RWPE2 (cell line): ENCODE measurements at regions not wholly inside any gene's neighbourhood (a gene's known extent, or its start where the extent isn't known, plus 50 kb on each side); places are given as distances from the start of the nearest gene placed in this dataset.
A peak's percentile ranks its signal among the peaks of the same experiment; 100 is the strongest.

Experiments used
- ATAC-seq: fragments of 200-7000 bp; cut with Tn5 transposase; 3 replicates; pipeline ENCODE4 v1.9.1; 2021; ENCODE audit warnings: low read depth
- DNase-seq: peaks from one replicate; pipeline ENCODE4 v3.0.0-alpha.2; 2020; ENCODE audit warnings: low spot score
- H3K27ac ChIP-seq: fragments of 450-650 bp; 2 replicates; pipeline ENCODE4 v1.5.1; 2017; ENCODE audit warnings: mild to moderate bottlenecking; ENCODE audit not compliant: poor library complexity, severe bottlenecking
- H3K27me3 ChIP-seq: fragments of 250-450 bp; sonication (Bioruptor Pico); 2 replicates; pipeline ENCODE4 v1.5.1; 2021; ENCODE audit warnings: mild to moderate bottlenecking, moderate library complexity; ENCODE audit not compliant: insufficient read depth, poor library complexity, severe bottlenecking
- H3K36me3 ChIP-seq: fragments of 250-450 bp; sonication (Bioruptor Pico); 2 replicates; pipeline ENCODE4 v1.5.1; 2020; ENCODE audit warnings: low read depth, mild to moderate bottlenecking, moderate library complexity
- H3K4me1 ChIP-seq: fragments of 250-450 bp; sonication (Bioruptor Pico); 2 replicates; pipeline ENCODE4 v1.5.1; 2021; ENCODE audit warnings: mild to moderate bottlenecking, moderate library complexity; ENCODE audit not compliant: insufficient read depth, poor library complexity, severe bottlenecking
- H3K4me3 ChIP-seq: fragments of 250-450 bp; sonication (Bioruptor Pico); 2 replicates; pipeline ENCODE4 v1.5.1; 2021; ENCODE audit warnings: mild to moderate bottlenecking, moderate library complexity; ENCODE audit not compliant: severe bottlenecking
- H3K9me3 ChIP-seq: fragments of 250-450 bp; sonication (Bioruptor Pico); 2 replicates; pipeline ENCODE4 v1.5.1; 2021; ENCODE audit warnings: mild to moderate bottlenecking, moderate library complexity; ENCODE audit not compliant: severe bottlenecking
- CTCF ChIP-seq: fragments of 450-650 bp; IDR thresholded peaks from one replicate; pipeline ENCODE4 v1.5.1; 2017; ENCODE audit warnings: mild to moderate bottlenecking, moderate library complexity; ENCODE audit not compliant: poor library complexity, severe bottlenecking

DNA sequence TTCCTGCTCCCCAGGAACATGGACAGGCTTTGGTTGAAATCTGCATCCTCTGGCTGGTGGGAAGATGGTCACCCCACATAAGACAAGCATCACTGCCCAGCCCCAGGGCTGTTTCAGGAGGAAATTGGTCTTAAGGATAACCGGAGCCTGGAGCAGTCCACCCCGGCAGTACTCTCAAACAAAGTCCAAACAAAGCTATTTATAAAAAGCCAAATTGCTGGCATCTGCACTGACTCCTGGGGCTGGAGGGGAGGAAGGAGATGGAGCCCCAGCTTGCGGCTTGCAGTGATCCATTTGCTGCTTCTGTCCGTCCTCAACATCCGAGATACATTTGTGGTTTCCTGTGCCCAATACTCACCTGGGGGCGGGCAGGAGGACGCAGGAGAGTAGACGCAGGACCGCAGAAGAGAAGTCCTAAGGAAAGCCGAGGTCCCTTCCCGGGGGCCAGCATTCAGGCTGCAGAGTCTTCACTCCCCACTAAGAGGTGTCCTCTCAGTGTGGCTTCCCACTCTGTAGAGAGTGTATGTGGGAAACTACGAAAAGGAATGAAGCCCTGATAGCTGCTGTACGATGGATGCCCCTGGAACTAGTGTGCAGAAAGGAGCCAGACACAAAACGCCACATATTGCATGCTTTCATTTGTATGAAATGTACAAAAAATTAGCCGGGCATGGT lies 107.3 kb upstream of the FGF3 start:
- TF ChIP-seq CTCF: no peak
- no peak overlapping the region for H3K4me3 ChIP-seq
- DNase-seq (peak; percentile 26), ATAC-seq (no peak)
- no peaks in the 10 kb centered on the region for H3K4me1 ChIP-seq
- no peaks in the 10 kb centered on the region for H3K36me3 ChIP-seq
- no peaks in the 10 kb centered on the region for H3K9me3 ChIP-seq
- H3K27me3 ChIP-seq: no peaks in the 10 kb centered on the region
- H3K27ac ChIP-seq: no peak overlapping the region

- H3K27me3 ChIP-seq: no peaks in the 10 kb centered on the region
- H3K27ac ChIP-seq: no peak overlapping the region
- peak; percentile 17 for DNase-seq
- no peaks in the 10 kb centered on the region for H3K9me3 ChIP-seq
- H3K4me1 ChIP-seq: no peaks in the 10 kb centered on the region
- H3K36me3 ChIP-seq: no peaks in the 10 kb centered on the region
- TF ChIP-seq CTCF: no peak
- H3K4me3 ChIP-seq: no peak overlapping the region
- ATAC-seq: no peak
Observed at GRCh38 chr11:69928121-69928520, 108.9 kb upstream of the FGF3 start.

GRCh38 chr11:69928975-69929374 lies 109.8 kb upstream of the FGF3 start:
- ATAC-seq (no peak), DNase-seq (no peak)
- no peak overlapping the region for H3K27ac ChIP-seq
- no peaks in the 10 kb centered on the region for H3K27me3 ChIP-seq
- no peak overlapping the region for H3K4me3 ChIP-seq
- TF ChIP-seq CTCF: no peak
- H3K9me3 ChIP-seq: no peaks in the 10 kb centered on the region
- H3K36me3 ChIP-seq: no peaks in the 10 kb centered on the region
- no peaks in the 10 kb centered on the region for H3K4me1 ChIP-seq

GRCh38 chr11:69930081-69931059 lies 111.2 kb upstream of the FGF3 start:
- Histone ChIP-seq H3K4me1 (no peaks in the 10 kb centered on the region), H3K36me3 (no peaks in the 10 kb centered on the region), H3K4me3 (no peak overlapping the region), H3K27me3 (no peaks in the 10 kb centered on the region), H3K27ac (no peak overlapping the region), H3K9me3 (no peaks in the 10 kb centered on the region)
- no peak for TF ChIP-seq CTCF
- ATAC-seq (no peak), DNase-seq (peak; percentile 45)
